Endothelial cell (in vitro differentiated cells): ENCODE measurements at regions not wholly inside any gene's neighbourhood (a gene's known extent, or its start where the extent isn't known, plus 50 kb on each side); places are given as distances from the start of the nearest gene placed in this dataset.

Source experiments
- DNase-seq: peaks from one replicate; pipeline ENCODE4 v3.0.0; 2021; ENCODE audit warnings: low spot score
- H3K27ac Mint-ChIP-seq: one replicate; pipeline ENCODE4 v1.8.0; 2021; ENCODE audit warnings: mixed read lengths, inconsistent platforms; ENCODE audit not compliant: unreplicated experiment
- H3K27me3 Mint-ChIP-seq: one replicate; pipeline ENCODE4 v1.8.0; 2021; ENCODE audit warnings: mild to moderate bottlenecking, moderate library complexity, mixed read lengths, inconsistent platforms; ENCODE audit not compliant: unreplicated experiment
- H3K36me3 Mint-ChIP-seq: one replicate; pipeline ENCODE4 v1.8.0; 2021; ENCODE audit warnings: mild to moderate bottlenecking, low read depth, mixed read lengths, inconsistent platforms; ENCODE audit not compliant: unreplicated experiment
- H3K4me1 Mint-ChIP-seq: one replicate; pipeline ENCODE4 v1.8.0; 2021; ENCODE audit warnings: mild to moderate bottlenecking, mixed read lengths, inconsistent platforms; ENCODE audit not compliant: unreplicated experiment
- H3K4me3 Mint-ChIP-seq: one replicate; pipeline ENCODE4 v1.8.0; 2021; ENCODE audit warnings: mild to moderate bottlenecking, mixed read lengths, inconsistent platforms; ENCODE audit not compliant: unreplicated experiment
- H3K9me3 Mint-ChIP-seq: one replicate; pipeline ENCODE4 v1.8.0; 2021; ENCODE audit warnings: mixed read lengths, inconsistent platforms; ENCODE audit not compliant: unreplicated experiment
- TF ChIP-seq, protein P1 (sequence below): fragments of 200-600 bp; sonication (generic); IDR thresholded peaks from one replicate; pipeline ENCODE4 v1.5.0; 2021; ENCODE audit warnings: antibody characterized with exemption; ENCODE audit not compliant: unreplicated experiment

DNA sequence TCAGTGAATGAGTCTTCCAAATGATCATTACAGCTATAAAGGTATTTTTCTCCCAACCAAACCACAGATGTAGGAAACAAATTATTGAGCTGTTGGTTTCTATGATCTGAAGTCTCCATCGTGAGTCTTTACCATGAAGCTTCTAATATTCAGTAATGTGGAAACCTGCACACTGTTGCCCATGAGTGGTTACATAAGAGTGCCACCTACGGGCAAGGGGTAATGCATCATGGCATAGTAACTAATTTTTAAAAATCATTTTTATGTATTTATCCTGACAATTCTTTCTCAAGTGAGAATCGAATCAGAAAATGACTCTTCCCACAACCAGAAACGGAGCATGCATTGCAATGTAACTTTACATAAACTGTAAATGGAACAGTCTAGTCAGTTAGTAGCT is 282.5 kb upstream of the SMARCA2 start:
- Mint-ChIP-seq H3K4me3 (no peak overlapping the region), H3K4me1 (no peaks in the 10 kb centered on the region), H3K36me3 (no peaks in the 10 kb centered on the region), H3K27ac (no peak overlapping the region), H3K27me3 (peaks cover 1% of the 10 kb centered on the region), H3K9me3 (no peaks in the 10 kb centered on the region)
- TF ChIP-seq, protein P1, sequence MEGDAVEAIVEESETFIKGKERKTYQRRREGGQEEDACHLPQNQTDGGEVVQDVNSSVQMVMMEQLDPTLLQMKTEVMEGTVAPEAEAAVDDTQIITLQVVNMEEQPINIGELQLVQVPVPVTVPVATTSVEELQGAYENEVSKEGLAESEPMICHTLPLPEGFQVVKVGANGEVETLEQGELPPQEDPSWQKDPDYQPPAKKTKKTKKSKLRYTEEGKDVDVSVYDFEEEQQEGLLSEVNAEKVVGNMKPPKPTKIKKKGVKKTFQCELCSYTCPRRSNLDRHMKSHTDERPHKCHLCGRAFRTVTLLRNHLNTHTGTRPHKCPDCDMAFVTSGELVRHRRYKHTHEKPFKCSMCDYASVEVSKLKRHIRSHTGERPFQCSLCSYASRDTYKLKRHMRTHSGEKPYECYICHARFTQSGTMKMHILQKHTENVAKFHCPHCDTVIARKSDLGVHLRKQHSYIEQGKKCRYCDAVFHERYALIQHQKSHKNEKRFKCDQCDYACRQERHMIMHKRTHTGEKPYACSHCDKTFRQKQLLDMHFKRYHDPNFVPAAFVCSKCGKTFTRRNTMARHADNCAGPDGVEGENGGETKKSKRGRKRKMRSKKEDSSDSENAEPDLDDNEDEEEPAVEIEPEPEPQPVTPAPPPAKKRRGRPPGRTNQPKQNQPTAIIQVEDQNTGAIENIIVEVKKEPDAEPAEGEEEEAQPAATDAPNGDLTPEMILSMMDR = no peak
- no peak for DNase-seq

DNA sequence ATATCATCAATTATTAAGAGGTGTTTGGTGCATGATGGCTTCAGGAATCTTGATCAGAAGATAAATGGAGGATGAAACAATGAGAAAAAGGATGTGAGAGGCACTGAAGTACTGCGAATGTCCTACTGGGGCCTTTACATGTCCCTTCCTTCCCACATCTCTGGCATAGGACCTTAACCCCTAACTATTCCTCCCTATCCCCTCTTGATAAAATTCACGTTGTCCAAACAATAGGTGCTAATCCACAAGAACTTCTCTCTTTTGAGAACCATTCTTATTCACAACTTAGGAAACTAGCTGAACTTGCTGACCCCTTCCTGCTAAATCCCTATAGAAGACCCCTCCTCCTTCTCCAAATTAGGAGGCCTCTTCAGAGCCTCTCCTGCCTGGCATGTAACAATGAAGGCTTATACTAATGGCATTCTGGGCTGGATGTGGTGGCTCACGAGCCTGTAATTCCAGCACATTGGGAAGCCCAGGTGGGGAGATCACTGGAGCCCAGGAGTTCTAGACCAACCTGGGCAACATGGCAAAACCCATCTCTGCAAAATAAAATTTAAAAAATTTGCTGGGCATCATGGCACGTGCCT is 276.5 kb upstream of the SMARCA2 start:
- H3K36me3 Mint-ChIP-seq = no peaks in the 10 kb centered on the region
- H3K4me3 Mint-ChIP-seq = no peak overlapping the region
- no peak for DNase-seq
- H3K27me3 Mint-ChIP-seq = no peaks in the 10 kb centered on the region
- H3K27ac Mint-ChIP-seq = no peak overlapping the region
- no peaks in the 10 kb centered on the region for H3K9me3 Mint-ChIP-seq
- no peaks in the 10 kb centered on the region for H3K4me1 Mint-ChIP-seq
- TF ChIP-seq, protein P1 = no peak

DNA sequence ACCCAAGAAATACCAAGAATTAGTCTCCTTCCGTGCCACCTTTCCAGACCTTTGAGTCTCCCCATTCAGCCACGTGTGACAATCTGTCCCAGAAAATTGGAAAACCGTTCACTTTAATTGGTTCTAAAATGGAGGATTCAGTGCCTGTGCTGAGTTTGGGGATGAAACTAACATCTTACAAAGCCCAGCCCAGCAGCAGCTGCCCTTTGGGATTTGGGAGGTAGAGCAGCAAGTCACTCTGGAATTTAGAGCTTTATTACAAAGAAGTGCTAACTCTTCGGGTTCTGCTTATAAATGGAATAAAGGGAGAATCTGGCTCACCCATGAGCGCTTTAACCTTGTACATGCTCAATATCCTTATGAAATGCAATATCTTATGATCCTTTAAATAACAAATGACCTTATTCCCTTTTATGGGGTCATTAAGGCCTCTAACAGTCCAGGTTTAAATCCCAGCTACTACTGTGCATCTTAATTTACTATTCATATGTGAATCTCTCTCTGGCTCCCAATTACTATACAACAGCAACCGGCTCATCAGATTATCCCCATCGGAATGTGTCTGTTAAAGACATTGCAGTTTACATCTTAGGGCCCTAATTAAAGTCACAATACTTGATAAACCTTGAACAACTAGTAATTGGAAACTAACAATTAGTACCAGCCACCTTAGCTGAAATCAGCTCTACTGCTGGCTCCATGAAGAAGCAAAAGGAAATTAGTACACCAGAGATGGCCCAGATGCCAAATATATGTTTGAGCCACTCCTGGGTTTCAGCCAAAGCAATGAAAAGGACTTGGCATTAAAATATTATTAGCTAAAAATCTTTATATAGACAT is 271.8 kb upstream of the SMARCA2 start:
- Mint-ChIP-seq H3K4me3 (no peak overlapping the region), H3K4me1 (no peaks in the 10 kb centered on the region), H3K27me3 (no peaks in the 10 kb centered on the region), H3K27ac (no peak overlapping the region), H3K9me3 (no peaks in the 10 kb centered on the region), H3K36me3 (no peaks in the 10 kb centered on the region)
- DNase-seq = no peak
- TF ChIP-seq, protein P1 = no peak

DNA sequence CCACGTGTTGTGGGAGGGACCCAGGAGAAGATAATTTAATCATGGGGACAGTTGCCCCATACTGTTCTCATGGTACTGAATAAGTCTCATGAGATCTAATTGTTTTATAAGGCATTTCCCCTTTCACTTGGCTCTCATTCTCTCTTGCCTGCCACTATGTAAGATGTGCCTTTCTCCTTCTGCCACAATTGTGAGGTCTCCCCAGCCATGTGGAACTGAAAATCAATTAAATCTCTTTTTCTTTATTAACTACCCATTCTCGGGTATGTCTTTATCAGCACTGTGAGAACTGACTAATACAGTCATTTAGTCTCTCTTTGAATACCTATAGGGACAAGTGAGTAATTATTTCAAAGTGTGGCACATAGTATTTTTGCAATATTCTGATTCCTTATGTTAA is 269.2 kb upstream of the SMARCA2 start:
- no peak for DNase-seq
- Mint-ChIP-seq H3K27ac (no peak overlapping the region), H3K36me3 (no peaks in the 10 kb centered on the region), H3K9me3 (no peaks in the 10 kb centered on the region), H3K4me1 (no peaks in the 10 kb centered on the region), H3K4me3 (no peak overlapping the region), H3K27me3 (no peaks in the 10 kb centered on the region)
- TF ChIP-seq, protein P1 = no peak

DNA sequence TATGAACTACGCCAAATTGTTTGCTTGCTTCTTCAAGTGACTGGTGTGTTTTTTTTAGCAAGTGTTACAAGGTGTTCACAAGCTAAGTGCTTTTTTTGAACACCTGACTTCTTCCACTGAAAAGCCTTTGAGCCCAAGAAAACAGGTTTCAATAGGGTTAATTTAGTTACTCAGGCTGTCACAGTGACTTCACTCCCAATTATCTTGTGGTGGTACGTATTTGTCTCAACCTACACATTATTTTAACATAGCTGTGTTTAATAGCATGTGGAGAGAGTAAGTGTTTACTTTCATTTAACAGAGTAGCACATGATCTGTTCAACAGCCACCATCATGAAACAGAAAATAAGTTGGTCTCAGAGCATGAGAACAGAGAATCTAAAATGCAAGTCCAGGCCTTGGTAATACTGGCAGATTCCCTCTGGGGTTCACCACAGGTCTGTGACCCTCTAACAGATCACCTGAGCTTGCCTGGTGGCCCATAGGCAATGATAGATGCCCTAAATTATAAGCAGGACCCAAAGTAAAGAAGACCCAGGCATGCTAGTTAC is 267.7 kb upstream of the SMARCA2 start:
- no peaks in the 10 kb centered on the region for H3K9me3 Mint-ChIP-seq
- H3K27me3 Mint-ChIP-seq = no peaks in the 10 kb centered on the region
- TF ChIP-seq, protein P1 = no peak
- H3K4me1 Mint-ChIP-seq = no peaks in the 10 kb centered on the region
- no peak overlapping the region for H3K27ac Mint-ChIP-seq
- no peak for DNase-seq
- no peaks in the 10 kb centered on the region for H3K36me3 Mint-ChIP-seq
- H3K4me3 Mint-ChIP-seq = no peak overlapping the region
